ENCODE measurements at regions not wholly inside any gene's neighbourhood (a gene's known extent, or its start where the extent isn't known, plus 50 kb on each side); places are given as distances from the start of the nearest gene placed in this dataset.

DNA sequence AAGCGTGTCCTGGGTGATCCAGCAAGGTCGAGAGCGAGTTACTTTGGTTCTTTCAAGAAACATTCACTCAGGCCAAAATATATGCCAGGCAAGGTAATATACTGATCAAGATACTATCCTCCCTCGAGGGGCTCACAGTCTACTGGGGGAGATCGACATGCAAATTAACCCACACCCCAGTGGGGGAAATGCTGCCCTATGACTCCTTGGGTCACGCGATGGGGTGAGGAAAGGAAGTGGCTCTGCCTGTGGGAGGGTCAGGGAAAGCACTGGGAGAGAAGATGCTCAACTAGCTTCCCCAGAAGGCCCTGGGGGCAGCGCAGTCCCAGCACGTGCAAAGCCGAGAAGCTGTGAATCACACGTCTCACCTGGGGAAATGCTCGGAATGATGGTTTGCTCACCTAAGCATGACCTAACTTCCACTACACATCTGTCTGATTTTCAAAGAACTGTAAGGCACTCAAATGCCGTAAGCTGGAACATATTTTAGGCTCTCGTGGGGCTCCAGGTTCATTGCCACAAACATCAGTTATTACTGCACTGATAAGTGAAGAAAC, 130.7 kb downstream of the RCN1 start:
- H3K9me3 ChIP-seq, result no peaks in the 10 kb centered on the region
- intact Hi-C loops (cut with DNase I, micrococcal nuclease), result no loop called here
- no peak overlapping the region for H3K4me3 ChIP-seq
- H3K4me1 ChIP-seq (ENCODE audit: low read depth), result no peaks in the 10 kb centered on the region
- TF ChIP-seq, protein P1, sequence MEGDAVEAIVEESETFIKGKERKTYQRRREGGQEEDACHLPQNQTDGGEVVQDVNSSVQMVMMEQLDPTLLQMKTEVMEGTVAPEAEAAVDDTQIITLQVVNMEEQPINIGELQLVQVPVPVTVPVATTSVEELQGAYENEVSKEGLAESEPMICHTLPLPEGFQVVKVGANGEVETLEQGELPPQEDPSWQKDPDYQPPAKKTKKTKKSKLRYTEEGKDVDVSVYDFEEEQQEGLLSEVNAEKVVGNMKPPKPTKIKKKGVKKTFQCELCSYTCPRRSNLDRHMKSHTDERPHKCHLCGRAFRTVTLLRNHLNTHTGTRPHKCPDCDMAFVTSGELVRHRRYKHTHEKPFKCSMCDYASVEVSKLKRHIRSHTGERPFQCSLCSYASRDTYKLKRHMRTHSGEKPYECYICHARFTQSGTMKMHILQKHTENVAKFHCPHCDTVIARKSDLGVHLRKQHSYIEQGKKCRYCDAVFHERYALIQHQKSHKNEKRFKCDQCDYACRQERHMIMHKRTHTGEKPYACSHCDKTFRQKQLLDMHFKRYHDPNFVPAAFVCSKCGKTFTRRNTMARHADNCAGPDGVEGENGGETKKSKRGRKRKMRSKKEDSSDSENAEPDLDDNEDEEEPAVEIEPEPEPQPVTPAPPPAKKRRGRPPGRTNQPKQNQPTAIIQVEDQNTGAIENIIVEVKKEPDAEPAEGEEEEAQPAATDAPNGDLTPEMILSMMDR (IDR thresholded peaks at IDR 0.05), result no peak
- ATAC-seq (no peak), DNase-seq (no peak)
- no peaks in the 10 kb centered on the region for H3K36me3 ChIP-seq (ENCODE audit: low read depth)

DNA sequence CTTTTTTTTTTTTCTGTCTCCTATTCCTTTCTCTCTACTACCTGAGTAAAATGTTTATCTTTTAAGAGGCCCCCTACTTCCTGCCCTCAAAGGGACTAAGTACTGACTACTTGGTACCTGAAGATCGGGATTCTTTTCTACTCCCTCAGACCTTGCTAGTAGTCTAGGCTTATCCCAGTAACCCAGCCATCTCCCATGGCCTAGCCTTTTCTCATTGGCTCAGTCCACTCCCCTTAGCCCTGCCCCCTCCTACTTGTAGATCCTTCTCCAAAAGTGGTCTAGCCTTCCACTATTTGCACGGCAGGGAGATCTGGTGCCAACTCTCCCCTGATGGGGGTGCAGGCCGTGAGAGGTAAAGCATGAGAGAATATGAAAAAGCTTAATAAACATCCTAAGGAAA, 133.7 kb downstream of the RCN1 start:
- no peaks in the 10 kb centered on the region for H3K9me3 ChIP-seq
- ATAC-seq, result no peak
- DNase-seq, result no peak
- no peaks in the 10 kb centered on the region for H3K36me3 ChIP-seq (ENCODE audit: low read depth)
- TF ChIP-seq, protein P1 (IDR thresholded peaks at IDR 0.05), result no peak
- intact Hi-C loops (cut with DNase I, micrococcal nuclease), result no loop called here
- no peaks in the 10 kb centered on the region for H3K4me1 ChIP-seq (ENCODE audit: low read depth)
- no peak overlapping the region for H3K4me3 ChIP-seq

DNA sequence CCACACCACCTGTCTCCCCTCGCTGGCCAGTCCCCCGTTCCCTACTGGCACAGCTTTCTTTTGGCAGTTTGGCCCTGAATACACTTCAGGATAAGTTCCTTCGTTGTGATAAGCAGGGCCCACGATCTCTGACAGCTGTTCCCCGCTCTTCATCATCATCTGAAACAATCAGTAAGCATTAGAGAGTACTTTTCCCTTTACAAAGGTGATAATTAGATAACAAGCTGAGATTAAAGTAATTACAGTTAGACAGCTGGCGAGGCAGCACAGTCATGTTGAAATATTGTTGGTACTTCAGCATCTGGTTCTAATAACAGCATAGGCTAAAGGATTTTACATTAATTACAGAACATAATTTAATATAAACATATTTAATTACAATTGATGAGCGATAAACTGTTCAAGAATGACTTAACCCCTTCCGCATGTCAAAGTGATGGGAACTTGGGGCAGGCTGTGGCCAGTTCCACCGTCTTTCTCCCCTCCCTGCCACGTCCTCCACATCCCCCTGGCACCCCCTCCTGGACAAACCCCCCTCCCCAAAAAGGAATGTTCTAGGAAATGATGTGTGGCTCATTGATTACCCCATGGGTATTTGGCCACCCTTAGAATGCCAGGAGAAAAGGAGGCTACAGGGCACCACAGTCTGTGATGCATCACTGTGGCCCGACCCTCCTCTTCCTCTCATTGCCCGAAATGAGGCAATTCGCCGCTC, 134.9 kb downstream of the RCN1 start:
- no peaks in the 10 kb centered on the region for H3K36me3 ChIP-seq (ENCODE audit: low read depth)
- ATAC-seq (no peak), DNase-seq (no peak)
- TF ChIP-seq, protein P1 (IDR thresholded peaks at IDR 0.05), result no peak
- no peaks in the 10 kb centered on the region for H3K9me3 ChIP-seq
- H3K4me1 ChIP-seq (ENCODE audit: low read depth), result no peaks in the 10 kb centered on the region
- no peak overlapping the region for H3K4me3 ChIP-seq
- intact Hi-C loops (cut with DNase I, micrococcal nuclease), result no loop called here

DNA sequence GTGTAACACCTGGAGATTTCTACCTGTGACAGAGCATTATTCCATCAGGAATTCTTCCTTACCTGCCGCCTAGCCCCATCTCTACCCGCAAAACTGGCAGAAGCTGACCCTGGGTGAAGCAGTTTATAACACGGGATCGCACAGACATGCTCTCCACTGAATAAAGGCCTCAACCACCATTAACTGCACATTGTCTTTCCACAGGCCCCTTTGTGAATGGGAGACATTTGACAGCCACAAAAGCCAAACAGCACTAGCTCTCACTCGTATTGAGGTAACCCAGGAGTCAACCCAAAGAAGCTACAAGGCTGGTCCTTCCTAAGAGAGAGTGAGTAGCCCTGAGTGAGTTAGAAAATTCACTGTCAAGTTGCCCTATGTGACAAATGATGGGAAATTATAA, 135.6 kb downstream of the RCN1 start:
- intact Hi-C loops (cut with DNase I, micrococcal nuclease), result no loop called here
- TF ChIP-seq, protein P1 (IDR thresholded peaks at IDR 0.05), result no peak
- Histone ChIP-seq H3K4me3 (no peak overlapping the region), H3K9me3 (no peaks in the 10 kb centered on the region), H3K4me1 (ENCODE audit: low read depth) (no peaks in the 10 kb centered on the region), H3K36me3 (ENCODE audit: low read depth) (no peaks in the 10 kb centered on the region)
- ATAC-seq (no peak), DNase-seq (no peak)

DNA sequence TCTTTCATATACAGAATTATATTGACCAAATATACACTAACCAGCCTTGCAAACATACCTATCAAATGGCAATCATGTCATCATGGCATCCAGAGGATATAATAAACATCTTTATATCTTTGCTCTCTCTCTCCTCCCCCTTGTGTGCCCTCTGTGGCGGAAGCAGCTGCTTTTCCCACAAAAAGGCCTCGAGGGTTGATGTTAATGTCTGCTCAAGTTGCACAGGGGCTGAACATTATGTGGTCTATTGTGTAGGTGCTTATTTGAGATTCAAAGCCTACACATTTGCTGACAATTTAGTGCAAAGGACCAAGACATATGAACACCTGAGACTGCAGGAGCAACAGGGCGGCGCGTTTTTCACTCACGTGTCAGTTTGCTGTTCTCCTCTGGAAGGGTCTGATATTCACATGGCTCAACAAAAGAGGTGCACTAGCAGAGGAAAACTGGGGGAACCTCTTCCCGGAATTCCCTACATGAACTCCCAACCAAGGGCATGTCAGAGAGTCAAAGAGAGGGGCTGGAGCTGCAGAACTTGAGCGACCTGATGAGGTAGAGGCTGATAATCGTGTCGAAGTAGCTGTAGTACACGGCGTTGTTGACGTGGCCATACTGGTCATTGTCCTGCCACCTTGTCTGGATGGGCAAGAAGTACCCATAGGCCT, 138.8 kb downstream of the RCN1 start:
- Histone ChIP-seq H3K36me3 (ENCODE audit: low read depth) (no peaks in the 10 kb centered on the region), H3K9me3 (no peaks in the 10 kb centered on the region), H3K4me3 (no peak overlapping the region), H3K4me1 (ENCODE audit: low read depth) (no peaks in the 10 kb centered on the region)
- ATAC-seq (no peak), DNase-seq (no peak)
- intact Hi-C loops (cut with DNase I, micrococcal nuclease), result no loop called here
- TF ChIP-seq, protein P1 (IDR thresholded peaks at IDR 0.05), result no peak

Data from mucosa of descending colon (tissue), 3 donors.